GM19324 (cell line): ENCODE measurements at regions not wholly inside any gene's neighbourhood (a gene's known extent, or its start where the extent isn't known, plus 50 kb on each side); places are given as distances from the start of the nearest gene placed in this dataset.
"Not testable (repeated sequence)": the region's sequence is repeated elsewhere in the genome, so short reads cannot be mapped to it uniquely, and the experiment has no call there.

ENCODE experiments used
- ATAC-seq: cut with Tn5 transposase; IDR thresholded peaks from one replicate; pipeline ENCODE4 v1.9.1; 2021; ENCODE audit warnings: mild to moderate bottlenecking, moderate library complexity; ENCODE audit not compliant: unreplicated experiment, low FRiP score

GRCh38 chr18:42365591-42365990 lies 410.6 kb downstream of the PIK3C3 start:
- ATAC-seq: no peak

DNA sequence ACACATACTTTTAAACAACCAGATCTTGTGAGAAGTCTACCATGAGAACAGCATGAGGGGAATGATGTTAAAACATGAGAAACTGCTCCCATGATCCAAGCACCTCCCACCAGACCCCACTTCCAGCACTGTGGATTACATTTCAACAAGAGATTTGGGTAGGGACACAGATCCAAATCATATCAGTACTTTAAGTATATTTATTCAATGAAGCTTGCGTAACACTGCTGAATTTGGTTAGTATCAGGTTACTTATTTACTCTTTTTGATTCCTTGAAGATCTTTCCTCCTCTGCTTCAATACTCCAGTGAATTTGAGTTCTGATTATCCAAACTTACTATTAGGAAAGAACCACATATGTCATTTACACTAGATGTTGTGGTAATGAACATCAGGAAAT lies 418.6 kb downstream of the PIK3C3 start:
- no peak for ATAC-seq

GRCh38 chr18:42374961-42375360 lies 419.9 kb downstream of the PIK3C3 start:
- ATAC-seq: no peak

- ATAC-seq: not testable (repeated sequence)
Measured at GRCh38 chr18:42378854-42379253, 423.8 kb downstream of the PIK3C3 start.

GRCh38 chr18:42381236-42381635 lies 426.2 kb downstream of the PIK3C3 start:
- ATAC-seq: not testable (repeated sequence)

- no peak for ATAC-seq
Measured at GRCh38 chr18:42392416-42392815, 437.4 kb downstream of the PIK3C3 start.

GRCh38 chr18:42392926-42393325 lies 437.9 kb downstream of the PIK3C3 start:
- no peak for ATAC-seq

DNA sequence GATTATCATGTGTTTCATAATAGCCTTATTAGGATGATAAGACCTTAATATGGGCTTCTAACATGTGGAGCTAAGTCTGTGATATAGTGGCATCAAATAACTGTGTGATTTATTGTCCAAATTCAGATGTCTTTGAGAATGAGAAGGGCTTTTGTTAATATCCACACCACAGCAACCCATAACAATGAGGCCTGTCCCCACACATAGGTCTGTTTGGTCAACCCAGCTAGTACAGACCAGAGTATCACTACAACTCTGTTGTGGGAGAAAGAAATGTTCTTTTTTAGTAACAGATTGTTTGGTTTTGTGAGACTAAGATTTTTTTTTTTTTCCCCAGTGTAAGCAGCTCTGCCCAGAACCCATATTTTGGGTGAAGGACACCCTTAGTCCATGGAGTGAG lies 439.2 kb downstream of the PIK3C3 start:
- no peak for ATAC-seq

DNA sequence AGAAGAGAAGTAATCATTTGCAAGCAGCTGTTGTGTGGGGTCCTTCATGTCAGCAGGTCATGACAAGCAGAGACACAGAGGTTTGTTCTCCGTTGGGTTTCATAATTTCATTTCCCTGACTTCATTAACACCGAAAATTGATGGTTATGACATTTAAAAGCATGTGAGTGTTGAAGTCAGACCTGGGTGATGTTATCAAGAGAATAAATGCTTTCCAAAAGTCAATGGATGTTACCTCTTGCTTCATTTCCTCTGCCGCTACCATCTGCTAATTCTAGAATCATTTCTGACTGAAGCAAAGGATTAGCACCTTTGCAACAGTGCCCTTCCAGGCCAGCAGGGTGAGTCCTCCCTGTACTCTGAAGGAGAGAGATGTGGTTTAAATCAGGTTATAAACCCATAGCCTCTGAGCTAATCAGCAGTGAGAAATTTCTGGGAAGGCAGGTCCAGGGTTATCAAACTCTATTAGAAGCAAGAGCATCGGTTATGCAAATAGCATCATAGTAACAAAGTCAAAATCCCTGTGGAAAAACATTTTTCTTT lies 446.2 kb downstream of the PIK3C3 start:
- ATAC-seq: no peak

- ATAC-seq: no peak
Measured at GRCh38 chr18:42404151-42404550, 449.1 kb downstream of the PIK3C3 start.

- no peak for ATAC-seq
Measured at GRCh38 chr18:42409005-42409404, 454.0 kb downstream of the PIK3C3 start.

DNA sequence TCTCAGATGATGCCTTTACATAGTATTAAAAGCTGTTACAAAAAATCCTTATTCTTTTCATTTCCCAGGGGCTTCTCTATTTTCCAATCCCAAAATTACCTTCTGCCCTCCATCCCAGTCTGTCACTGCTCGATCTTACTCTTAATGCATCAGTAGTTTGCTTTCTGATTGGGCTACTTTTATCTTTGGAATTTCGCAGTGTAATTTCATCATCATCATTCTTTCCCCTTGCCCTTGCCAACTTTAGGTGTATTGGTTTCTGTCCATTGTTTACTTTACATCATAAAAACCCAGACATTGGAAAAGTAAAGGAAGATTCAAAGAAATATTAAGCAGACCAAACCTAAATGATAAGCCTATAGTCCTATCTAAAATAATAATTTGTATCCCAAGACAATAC lies 457.2 kb downstream of the PIK3C3 start:
- ATAC-seq: no peak

GRCh38 chr18:42412896-42413295 lies 457.9 kb downstream of the PIK3C3 start:
- ATAC-seq: no peak

GRCh38 chr18:42413870-42414269 lies 458.8 kb downstream of the PIK3C3 start:
- no peak for ATAC-seq

GRCh38 chr18:42414756-42415454 lies 459.9 kb downstream of the PIK3C3 start:
- no peak for ATAC-seq

- no peak for ATAC-seq
Measured at GRCh38 chr18:42417189-42417588, 462.2 kb downstream of the PIK3C3 start.

DNA sequence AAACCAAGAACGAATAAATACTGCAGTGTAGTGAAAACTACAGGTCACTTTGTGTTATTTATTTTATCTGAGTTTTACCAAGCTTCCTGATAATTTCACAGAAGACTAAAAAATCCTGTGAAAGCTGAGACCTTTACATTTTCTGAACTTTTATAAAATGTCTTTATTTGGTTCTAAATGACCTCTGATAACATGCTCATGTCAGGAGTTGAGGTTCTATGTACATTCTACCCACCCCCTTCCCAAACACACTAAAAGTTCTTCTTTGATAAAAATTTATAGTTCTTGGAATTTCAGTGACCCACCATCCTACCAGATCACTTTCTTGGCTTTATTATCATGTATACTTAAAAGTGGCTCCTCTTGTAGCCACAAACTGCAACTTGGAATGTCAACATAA lies 463.1 kb downstream of the PIK3C3 start:
- ATAC-seq: no peak

- no peak for ATAC-seq
Measured at GRCh38 chr18:42425025-42425424, 470.0 kb downstream of the PIK3C3 start.

GRCh38 chr18:42426496-42427015 lies 471.5 kb downstream of the PIK3C3 start:
- no peak for ATAC-seq

GRCh38 chr18:42429196-42429595 lies 474.2 kb downstream of the PIK3C3 start:
- no peak for ATAC-seq

DNA sequence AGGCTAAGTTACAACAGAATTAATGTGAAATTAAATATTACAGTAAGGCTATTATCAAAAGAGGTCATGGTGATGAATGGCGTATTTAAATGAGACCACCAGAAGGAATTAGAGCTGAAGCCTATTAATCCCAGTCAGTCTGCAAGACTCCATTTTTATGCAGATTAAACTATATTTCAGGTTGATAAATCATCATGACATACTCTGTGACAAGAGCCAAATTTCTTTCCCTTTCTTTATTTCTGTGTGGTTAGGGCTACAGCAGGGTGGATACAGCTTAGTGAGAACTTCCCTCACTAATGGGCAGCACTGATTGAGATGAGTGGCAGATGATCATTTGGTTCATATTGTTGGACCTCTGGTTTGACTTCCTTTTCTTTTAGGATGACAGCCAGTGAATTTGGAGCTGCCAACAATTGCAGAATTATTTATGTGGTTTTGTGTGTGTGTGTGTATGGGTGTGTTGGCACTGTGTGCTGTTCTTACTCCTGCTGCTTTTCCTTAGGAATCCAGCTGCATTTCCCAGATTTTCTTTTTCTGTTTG lies 481.3 kb downstream of the PIK3C3 start:
- no peak for ATAC-seq

- ATAC-seq: no peak
Measured at GRCh38 chr18:42437001-42437400, 482.0 kb downstream of the PIK3C3 start.
